Tibial nerve (tissue), 4 donors: ENCODE measurements at regions not wholly inside any gene's neighbourhood (a gene's known extent, or its start where the extent isn't known, plus 50 kb on each side); places are given as distances from the start of the nearest gene placed in this dataset.

Experiments used
- DNase-seq, 2 donors: peaks; one replicate each; pipeline ENCODE4 v3.0.0-alpha.2; 2019; ENCODE audit warnings: low spot score in 2 of 2
- H3K27ac ChIP-seq, 4 donors: fragments of 200-600 bp; sonication (generic) in 3 of 4; one replicate each; pipeline ENCODE4 v1.5.1; 2017 to 2019; ENCODE audit warnings: mild to moderate bottlenecking in 1 of 4
- H3K27me3 ChIP-seq, 2 donors: fragments of 200-600 bp; sonication (generic) in 1 of 2; one replicate each; pipeline versions ENCODE4 v1.5.1 to v1.6.0; 2017 to 2019
- H3K36me3 ChIP-seq, 3 donors: fragments of 200-600 bp; sonication (generic); one replicate each; pipeline ENCODE4 v1.5.1; 2018 to 2019
- H3K4me1 ChIP-seq, 4 donors: fragments of 200-600 bp; sonication (generic) in 3 of 4; one replicate each; pipeline ENCODE4 v1.5.1; 2017 to 2019
- H3K4me3 ChIP-seq, 4 donors: fragments of 200-600 bp; sonication (generic) in 3 of 4; one replicate each; pipeline ENCODE4 v1.5.1; 2017 to 2019; ENCODE audit warnings: mild to moderate bottlenecking in 1 of 4, moderate library complexity in 1 of 4
- H3K9me3 ChIP-seq, 4 donors: fragments of 200-600 bp; sonication (generic) in 3 of 4; one replicate each; pipeline ENCODE4 v1.5.1; 2017 to 2019
- CTCF ChIP-seq, 5 experiments: fragments of 200-600 bp in 3 of 5; fragments of 450-650 bp in 2 of 5; sonication (generic) in 3 of 5; IDR thresholded peaks; one replicate each; pipeline ENCODE4 v1.5.1; 2016 to 2019; ENCODE audit warnings: antibody characterized with exemption in 5 of 5, mild to moderate bottlenecking in 3 of 5, moderate library complexity in 2 of 5
- EP300 ChIP-seq, 2 donors: sonication (generic); formaldehyde crosslinking; IDR thresholded peaks; one replicate each; pipeline ENCODE4 v1.6.1; 2017; ENCODE audit warnings: antibody characterized with exemption in 2 of 2, mild to moderate bottlenecking in 1 of 2
- POLR2A ChIP-seq, 2 donors: fragments of 450-650 bp; IDR thresholded peaks; one replicate each; pipeline ENCODE4 v1.6.1; 2017; ENCODE audit warnings: antibody characterized with exemption in 2 of 2, mild to moderate bottlenecking in 2 of 2, moderate library complexity in 2 of 2
- WGBS, 2 donors: methylation state at CpG; one replicate each; pipeline ENCODE4 v1.1.5; 2018; 5-methylcytosine and 5-hydroxymethylcytosine counted together

- Histone ChIP-seq H3K4me1 (no peaks in the 10 kb centered on the region), H3K27ac (no peak overlapping the region), H3K27me3 (no peaks in the 10 kb centered on the region), H3K4me3 (no peak overlapping the region), H3K36me3 (no peaks in the 10 kb centered on the region), H3K9me3 (no peaks in the 10 kb centered on the region)
- no peak for DNase-seq
- TF ChIP-seq CTCF (IDR thresholded peaks at IDR 0.05) (no peak), EP300 (IDR thresholded peaks at IDR 0.05) (no peak), POLR2A (IDR thresholded peaks at IDR 0.05) (no peak)
- 93% methylated on average over 12 of the region's 12 CpGs for WGBS, 2 donors
Observed at GRCh38 chr11:25650319-25650718, 681.6 kb upstream of the ANO3 start.

GRCh38 chr11:25655636-25656035 is 676.3 kb upstream of the ANO3 start:
- no peaks in the 10 kb centered on the region for H3K36me3 ChIP-seq
- H3K9me3 ChIP-seq = no peaks in the 10 kb centered on the region
- no peak overlapping the region for H3K27ac ChIP-seq
- no peaks in the 10 kb centered on the region for H3K27me3 ChIP-seq
- H3K4me1 ChIP-seq = no peaks in the 10 kb centered on the region
- 83 to 90% methylated on average over 2 of the region's 2 CpGs for WGBS, 2 donors
- TF ChIP-seq EP300 (IDR thresholded peaks at IDR 0.05) (no peak), CTCF (IDR thresholded peaks at IDR 0.05) (no peak), POLR2A (IDR thresholded peaks at IDR 0.05) (no peak)
- H3K4me3 ChIP-seq = no peak overlapping the region
- no peak for DNase-seq

- H3K4me1 ChIP-seq = no peaks in the 10 kb centered on the region
- 49 to 53% methylated on average over 2 of the region's 2 CpGs for WGBS, 2 donors
- no peak for TF ChIP-seq CTCF (IDR thresholded peaks at IDR 0.05)
Observed at GRCh38 chr11:25658916-25659315, 673.0 kb upstream of the ANO3 start.

GRCh38 chr11:25659706-25660105 is 672.2 kb upstream of the ANO3 start:
- 61 to 67% methylated on average over 3 of the region's 3 CpGs for WGBS, 2 donors
- DNase-seq = no peak
- TF ChIP-seq POLR2A (IDR thresholded peaks at IDR 0.05) (no peak), EP300 (IDR thresholded peaks at IDR 0.05) (no peak), CTCF (IDR thresholded peaks at IDR 0.05) (no peak)
- no peaks in the 10 kb centered on the region for H3K9me3 ChIP-seq
- H3K4me1 ChIP-seq = no peaks in the 10 kb centered on the region
- H3K36me3 ChIP-seq = no peaks in the 10 kb centered on the region
- H3K4me3 ChIP-seq = no peak overlapping the region
- H3K27ac ChIP-seq = no peak overlapping the region
- H3K27me3 ChIP-seq = no peaks in the 10 kb centered on the region

More at GRCh38 chr11:25658916-25659315, 673.0 kb upstream of the ANO3 start:
- H3K36me3 ChIP-seq = no peaks in the 10 kb centered on the region
- H3K4me3 ChIP-seq = no peak overlapping the region
- H3K27me3 ChIP-seq = no peaks in the 10 kb centered on the region
- DNase-seq = no peak
- no peaks in the 10 kb centered on the region for H3K9me3 ChIP-seq
- H3K27ac ChIP-seq = no peak overlapping the region

GRCh38 chr11:25667871-25668270 is 664.1 kb upstream of the ANO3 start:
- H3K9me3 ChIP-seq = no peaks in the 10 kb centered on the region
- TF ChIP-seq CTCF (IDR thresholded peaks at IDR 0.05) = no peak
- no peak for TF ChIP-seq POLR2A (IDR thresholded peaks at IDR 0.05)
- no peak overlapping the region for H3K27ac ChIP-seq
- H3K27me3 ChIP-seq = no peaks in the 10 kb centered on the region
- H3K36me3 ChIP-seq = no peaks in the 10 kb centered on the region
- no peak overlapping the region for H3K4me3 ChIP-seq
- H3K4me1 ChIP-seq = no peaks in the 10 kb centered on the region
- WGBS, 2 donors = 79% methylated on average over 1 of the region's 1 CpG
- no peak for DNase-seq
